SH-SY5Y (cell line): ENCODE measurements at regions not wholly inside any gene's neighbourhood (a gene's known extent, or its start where the extent isn't known, plus 50 kb on each side); places are given as distances from the start of the nearest gene placed in this dataset.

Experiments
- GATA2 ChIP-seq: IDR thresholded peaks from 2 replicates; pipeline ENCODE4 v1.6.1; 2011; ENCODE audit warnings: mild to moderate bottlenecking, low read depth, low read length
- GATA3 ChIP-seq: IDR thresholded peaks from 2 replicates; pipeline ENCODE4 v1.6.1; 2011; ENCODE audit warnings: low read depth, mild to moderate bottlenecking, low read length, moderate library complexity

GRCh38 chr6:165872311-165872710, 209.3 kb upstream of the PDE10A start:
- TF ChIP-seq GATA3: no peak
- TF ChIP-seq GATA2: no peak

GRCh38 chr6:165871571-165871970, 208.5 kb upstream of the PDE10A start:
- TF ChIP-seq GATA2 (no peak), GATA3 (no peak)

- TF ChIP-seq GATA2 (no peak), GATA3 (no peak)
Measured at GRCh38 chr6:165869526-165869925, 206.5 kb upstream of the PDE10A start.

- TF ChIP-seq GATA3 (no peak), GATA2 (no peak)
Measured at GRCh38 chr6:165864925-165865324, 201.9 kb upstream of the PDE10A start.

- TF ChIP-seq GATA2 (no peak), GATA3 (no peak)
Measured at GRCh38 chr6:165864218-165864617, 201.2 kb upstream of the PDE10A start.

GRCh38 chr6:165863801-165864200, 200.8 kb upstream of the PDE10A start:
- no peak for TF ChIP-seq GATA2
- TF ChIP-seq GATA3: no peak

- no peak for TF ChIP-seq GATA2
- no peak for TF ChIP-seq GATA3
Measured at GRCh38 chr6:165862813-165863212, 199.8 kb upstream of the PDE10A start.

GRCh38 chr6:165861226-165861625, 198.2 kb upstream of the PDE10A start:
- TF ChIP-seq GATA2 (no peak), GATA3 (no peak)

- TF ChIP-seq GATA3 (no peak), GATA2 (no peak)
Measured at GRCh38 chr6:165858586-165858985, 195.5 kb upstream of the PDE10A start.

- TF ChIP-seq GATA2 (no peak), GATA3 (no peak)
Measured at GRCh38 chr6:165855856-165856255, 192.8 kb upstream of the PDE10A start.

- no peak for TF ChIP-seq GATA3
- TF ChIP-seq GATA2: no peak
Measured at GRCh38 chr6:165854863-165855593, 192.0 kb upstream of the PDE10A start.

- TF ChIP-seq GATA3: no peak
- TF ChIP-seq GATA2: no peak
Measured at GRCh38 chr6:165854061-165854862, 191.2 kb upstream of the PDE10A start.

GRCh38 chr6:165852676-165853075, 189.6 kb upstream of the PDE10A start:
- TF ChIP-seq GATA2: no peak
- TF ChIP-seq GATA3: no peak

GRCh38 chr6:165850434-165851019, 187.5 kb upstream of the PDE10A start:
- TF ChIP-seq GATA2: no peak
- TF ChIP-seq GATA3: no peak
